Breast epithelium (tissue), 4 donors: ENCODE measurements at regions not wholly inside any gene's neighbourhood (a gene's known extent, or its start where the extent isn't known, plus 50 kb on each side); places are given as distances from the start of the nearest gene placed in this dataset.
"Not testable (repeated sequence)": the region's sequence is repeated elsewhere in the genome, so short reads cannot be mapped to it uniquely, and the experiment has no call there.

ENCODE experiments used
- DNase-seq, 2 donors: peaks; one replicate each; pipeline ENCODE4 v3.0.0-alpha.2; 2019; ENCODE audit warnings: low spot score in 2 of 2
- H3K27ac ChIP-seq, 2 donors: fragments of 200-600 bp; sonication (generic) in 1 of 2; one replicate each; pipeline ENCODE4 v1.5.1; 2016 to 2019; ENCODE audit warnings: mild to moderate bottlenecking in 1 of 2
- H3K27me3 ChIP-seq, 2 donors: fragments of 200-600 bp; sonication (generic) in 1 of 2; one replicate each; pipeline versions ENCODE4 v1.5.1 to v1.6.0; 2017 to 2019; ENCODE audit warnings: control low read depth in 1 of 2, mild to moderate bottlenecking in 1 of 2
- H3K36me3 ChIP-seq: fragments of 200-600 bp; one replicate; pipeline ENCODE4 v1.5.1; 2019
- H3K4me1 ChIP-seq, 2 donors: fragments of 200-600 bp; sonication (generic); one replicate each; pipeline ENCODE4 v1.5.1; 2016 to 2019; ENCODE audit warnings: control low read depth in 1 of 2
- H3K4me3 ChIP-seq, 3 donors: fragments of 200-600 bp; sonication (generic); 1 replicate in 2 of 3; 2 replicates in 1 of 3; pipeline ENCODE4 v1.5.1; 2016 to 2019; ENCODE audit warnings: mild to moderate bottlenecking in 3 of 3, moderate library complexity in 2 of 3
- H3K9me3 ChIP-seq, 2 donors: fragments of 200-600 bp; sonication (generic) in 1 of 2; one replicate each; pipeline ENCODE4 v1.5.1; 2016 to 2019; ENCODE audit warnings: control low read depth in 1 of 2
- CTCF ChIP-seq, 3 donors: fragments of 450-650 bp; IDR thresholded peaks; one replicate each; pipeline ENCODE4 v1.5.1; 2016 to 2017; ENCODE audit warnings: antibody characterized with exemption in 3 of 3, mild to moderate bottlenecking in 3 of 3, moderate library complexity in 3 of 3
- POLR2A ChIP-seq: fragments of 450-650 bp; IDR thresholded peaks from one replicate; pipeline ENCODE4 v1.6.1; 2016; ENCODE audit warnings: antibody characterized with exemption, mild to moderate bottlenecking, moderate library complexity
- POLR2AphosphoS5 ChIP-seq, 3 donors: sonication (generic); formaldehyde crosslinking; IDR thresholded peaks; one replicate each; pipeline ENCODE4 v1.6.1; 2017; ENCODE audit warnings: antibody characterized with exemption in 3 of 3
- intact Hi-C: fragments of 100-400 bp; cut with DNase I; formaldehyde crosslinking; loops from one replicate; pipeline ENCODE4 v1.15.1; 2023; ENCODE audit warnings: low total_unique reads

GRCh38 chr2:122031544-122032263 is 276.3 kb downstream of the TSN start:
- H3K9me3 ChIP-seq: no peaks in the 10 kb centered on the region
- H3K36me3 ChIP-seq: no peaks in the 10 kb centered on the region
- intact Hi-C loops: no loop called here
- DNase-seq: no peak
- H3K27me3 ChIP-seq: no peaks in the 10 kb centered on the region
- no peak overlapping the region for H3K27ac ChIP-seq
- no peaks in the 10 kb centered on the region for H3K4me1 ChIP-seq
- H3K4me3 ChIP-seq: no peak overlapping the region
- TF ChIP-seq CTCF (IDR thresholded peaks at IDR 0.05): no peak
- TF ChIP-seq POLR2AphosphoS5 (IDR thresholded peaks at IDR 0.05): no peak
- TF ChIP-seq POLR2A: no peak

- H3K9me3 ChIP-seq: no peaks in the 10 kb centered on the region
- intact Hi-C loops: no loop called here
- TF ChIP-seq POLR2AphosphoS5 (IDR thresholded peaks at IDR 0.05) (no peak), CTCF (IDR thresholded peaks at IDR 0.05) (no peak), POLR2A (no peak)
Measured at GRCh38 chr2:122032264-122032645, 276.8 kb downstream of the TSN start.

GRCh38 chr2:122033778-122034177 is 278.3 kb downstream of the TSN start:
- Histone ChIP-seq H3K4me3 (no peak overlapping the region), H3K27me3 (no peaks in the 10 kb centered on the region), H3K36me3 (no peaks in the 10 kb centered on the region), H3K27ac (no peak overlapping the region), H3K4me1 (no peaks in the 10 kb centered on the region), H3K9me3 (no peaks in the 10 kb centered on the region)
- TF ChIP-seq CTCF (IDR thresholded peaks at IDR 0.05) (no peak), POLR2AphosphoS5 (IDR thresholded peaks at IDR 0.05) (peak in 1 of 3 donors; percentile 32)
- peak in 1 of 2 donors; percentile 24 for DNase-seq
- intact Hi-C loops: no loop called here

More at GRCh38 chr2:122032264-122032645, 276.8 kb downstream of the TSN start:
- no peaks in the 10 kb centered on the region for H3K27me3 ChIP-seq
- no peak for DNase-seq
- no peaks in the 10 kb centered on the region for H3K36me3 ChIP-seq
- H3K4me1 ChIP-seq: no peaks in the 10 kb centered on the region
- H3K4me3 ChIP-seq: no peak overlapping the region
- no peak overlapping the region for H3K27ac ChIP-seq

GRCh38 chr2:122034344-122034743 is 278.9 kb downstream of the TSN start:
- Histone ChIP-seq H3K4me1 (no peaks in the 10 kb centered on the region), H3K36me3 (no peaks in the 10 kb centered on the region), H3K9me3 (no peaks in the 10 kb centered on the region), H3K4me3 (no peak overlapping the region), H3K27me3 (no peaks in the 10 kb centered on the region), H3K27ac (no peak overlapping the region)
- intact Hi-C loops: no loop called here
- no peak for DNase-seq
- TF ChIP-seq POLR2A (no peak), POLR2AphosphoS5 (IDR thresholded peaks at IDR 0.05) (no peak), CTCF (IDR thresholded peaks at IDR 0.05) (no peak)

GRCh38 chr2:122034777-122035176 is 279.3 kb downstream of the TSN start:
- Histone ChIP-seq H3K4me3 (no peak overlapping the region), H3K9me3 (no peaks in the 10 kb centered on the region), H3K27me3 (no peaks in the 10 kb centered on the region), H3K27ac (no peak overlapping the region), H3K36me3 (no peaks in the 10 kb centered on the region), H3K4me1 (no peaks in the 10 kb centered on the region)
- TF ChIP-seq POLR2AphosphoS5 (IDR thresholded peaks at IDR 0.05) (no peak), POLR2A (no peak), CTCF (IDR thresholded peaks at IDR 0.05) (no peak)
- intact Hi-C loops: no loop called here
- DNase-seq: no peak

GRCh38 chr2:122038816-122039215 is 283.4 kb downstream of the TSN start:
- intact Hi-C loops, DNase-seq, H3K4me1 ChIP-seq, H3K27me3 ChIP-seq, H3K4me3 ChIP-seq, H3K36me3 ChIP-seq, H3K9me3 ChIP-seq, H3K27ac ChIP-seq: not testable (repeated sequence)
